ENCODE measurements at regions not wholly inside any gene's neighbourhood (a gene's known extent, or its start where the extent isn't known, plus 50 kb on each side); places are given as distances from the start of the nearest gene placed in this dataset.
"Not testable (repeated sequence)": the region's sequence is repeated elsewhere in the genome, so short reads cannot be mapped to it uniquely, and the experiment has no call there.

DNA sequence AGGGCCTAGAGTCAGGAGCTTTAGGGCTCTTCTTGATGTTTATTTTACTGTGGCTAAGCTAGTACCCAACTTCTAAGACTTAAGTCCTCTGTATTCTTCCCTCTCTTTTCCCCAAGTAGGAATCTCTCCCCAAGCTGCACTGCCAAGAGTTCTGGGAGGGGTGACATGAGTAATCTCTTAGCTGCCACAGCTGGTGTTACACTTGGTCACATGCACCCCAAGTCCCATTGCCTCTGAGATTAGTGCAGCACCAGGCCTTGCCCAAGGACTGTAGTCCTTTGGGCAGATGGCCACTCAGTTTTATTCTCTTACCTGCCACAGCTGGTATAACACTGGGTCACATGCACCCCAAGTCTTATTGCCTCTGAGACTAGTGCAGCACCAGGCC is 114.7 kb upstream of the RIOK2 start:
- TF ChIP-seq POLR2A (IDR thresholded peaks at IDR 0.05): no peak
- TF ChIP-seq, protein P1, sequence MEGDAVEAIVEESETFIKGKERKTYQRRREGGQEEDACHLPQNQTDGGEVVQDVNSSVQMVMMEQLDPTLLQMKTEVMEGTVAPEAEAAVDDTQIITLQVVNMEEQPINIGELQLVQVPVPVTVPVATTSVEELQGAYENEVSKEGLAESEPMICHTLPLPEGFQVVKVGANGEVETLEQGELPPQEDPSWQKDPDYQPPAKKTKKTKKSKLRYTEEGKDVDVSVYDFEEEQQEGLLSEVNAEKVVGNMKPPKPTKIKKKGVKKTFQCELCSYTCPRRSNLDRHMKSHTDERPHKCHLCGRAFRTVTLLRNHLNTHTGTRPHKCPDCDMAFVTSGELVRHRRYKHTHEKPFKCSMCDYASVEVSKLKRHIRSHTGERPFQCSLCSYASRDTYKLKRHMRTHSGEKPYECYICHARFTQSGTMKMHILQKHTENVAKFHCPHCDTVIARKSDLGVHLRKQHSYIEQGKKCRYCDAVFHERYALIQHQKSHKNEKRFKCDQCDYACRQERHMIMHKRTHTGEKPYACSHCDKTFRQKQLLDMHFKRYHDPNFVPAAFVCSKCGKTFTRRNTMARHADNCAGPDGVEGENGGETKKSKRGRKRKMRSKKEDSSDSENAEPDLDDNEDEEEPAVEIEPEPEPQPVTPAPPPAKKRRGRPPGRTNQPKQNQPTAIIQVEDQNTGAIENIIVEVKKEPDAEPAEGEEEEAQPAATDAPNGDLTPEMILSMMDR (IDR thresholded peaks at IDR 0.05): no peak
- intact Hi-C loops (cut with DNase I; ENCODE audit: low total_unique reads): no loop called here
- no peak for DNase-seq
- no peak overlapping the region for H3K27ac ChIP-seq
- no peaks in the 10 kb centered on the region for H3K27me3 ChIP-seq
- no peaks in the 10 kb centered on the region for H3K9me3 ChIP-seq
- no peaks in the 10 kb centered on the region for H3K4me1 ChIP-seq
- H3K36me3 ChIP-seq: no peaks in the 10 kb centered on the region
- no peak overlapping the region for H3K4me3 ChIP-seq

GRCh38 chr5:97301181-97301580 is 118.1 kb upstream of the RIOK2 start:
- H3K36me3 ChIP-seq; H3K9me3 ChIP-seq; H3K27me3 ChIP-seq; H3K4me3 ChIP-seq; H3K27ac ChIP-seq; intact Hi-C loops (cut with DNase I; ENCODE audit: low total_unique reads); H3K4me1 ChIP-seq; DNase-seq: not testable (repeated sequence)

GRCh38 chr5:97338729-97339128 is 155.7 kb upstream of the RIOK2 start:
- DNase-seq: no peak
- no peaks in the 10 kb centered on the region for H3K27me3 ChIP-seq
- no peaks in the 10 kb centered on the region for H3K36me3 ChIP-seq
- H3K4me3 ChIP-seq: no peak overlapping the region
- H3K4me1 ChIP-seq: no peaks in the 10 kb centered on the region
- intact Hi-C loops (cut with DNase I; ENCODE audit: low total_unique reads): no loop called here
- no peaks in the 10 kb centered on the region for H3K9me3 ChIP-seq
- H3K27ac ChIP-seq: no peak overlapping the region
- TF ChIP-seq, protein P1 (IDR thresholded peaks at IDR 0.05): no peak
- TF ChIP-seq POLR2A (IDR thresholded peaks at IDR 0.05): no peak

- no peaks in the 10 kb centered on the region for H3K36me3 ChIP-seq
- H3K9me3 ChIP-seq: no peaks in the 10 kb centered on the region
- TF ChIP-seq, protein P1 (IDR thresholded peaks at IDR 0.05): no peak
- no peak for TF ChIP-seq POLR2A (IDR thresholded peaks at IDR 0.05)
- H3K27ac ChIP-seq: no peak overlapping the region
- intact Hi-C loops (cut with DNase I; ENCODE audit: low total_unique reads): no loop called here
- no peak overlapping the region for H3K4me3 ChIP-seq
- H3K27me3 ChIP-seq: no peaks in the 10 kb centered on the region
- H3K4me1 ChIP-seq: no peaks in the 10 kb centered on the region
- no peak for DNase-seq
Measured at GRCh38 chr5:97355775-97356174, 172.7 kb upstream of the RIOK2 start.

DNA sequence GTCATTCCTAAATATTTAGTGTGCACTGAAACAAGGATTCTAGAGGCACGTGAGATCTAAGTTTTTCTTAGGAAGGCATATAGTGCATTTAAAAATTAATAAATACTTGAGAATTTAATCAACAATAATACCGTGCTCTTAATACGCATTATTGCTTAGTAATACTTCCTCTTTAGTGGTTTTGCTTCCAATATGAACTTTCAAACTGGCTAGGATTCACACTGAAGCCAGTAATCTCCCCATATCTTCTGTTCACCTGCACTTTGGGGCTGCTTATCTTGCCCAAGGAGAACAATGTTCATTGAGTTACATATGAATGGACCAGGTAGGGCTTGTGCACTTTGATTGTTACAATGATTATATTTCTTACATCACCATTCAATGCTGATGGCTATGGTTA is 180.5 kb upstream of the RIOK2 start:
- no peaks in the 10 kb centered on the region for H3K36me3 ChIP-seq
- DNase-seq: no peak
- no peaks in the 10 kb centered on the region for H3K4me1 ChIP-seq
- H3K4me3 ChIP-seq: no peak overlapping the region
- H3K27me3 ChIP-seq: no peaks in the 10 kb centered on the region
- intact Hi-C loops (cut with DNase I; ENCODE audit: low total_unique reads): no loop called here
- H3K9me3 ChIP-seq: no peaks in the 10 kb centered on the region
- TF ChIP-seq, protein P1 (IDR thresholded peaks at IDR 0.05): no peak
- no peak for TF ChIP-seq POLR2A (IDR thresholded peaks at IDR 0.05)
- no peak overlapping the region for H3K27ac ChIP-seq

DNA sequence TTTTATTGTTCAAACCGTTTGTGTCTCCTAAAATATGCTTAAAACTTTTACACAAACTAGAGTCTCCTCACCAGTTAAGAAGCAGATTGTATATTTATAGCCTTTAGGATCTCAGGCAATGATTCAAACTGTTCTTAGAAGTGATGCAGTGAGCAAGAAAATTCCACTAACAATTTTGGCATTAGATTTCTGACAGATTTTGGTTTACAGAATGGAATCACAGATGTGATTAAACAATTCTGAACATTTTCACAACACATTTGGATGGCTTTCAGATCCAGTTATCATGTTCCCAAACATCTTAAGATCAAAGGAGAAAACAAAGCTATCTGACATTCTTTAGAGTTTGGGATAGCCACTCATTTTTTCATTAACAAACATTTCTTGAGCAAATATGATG is 181.7 kb upstream of the RIOK2 start:
- TF ChIP-seq, protein P1 (IDR thresholded peaks at IDR 0.05): no peak
- TF ChIP-seq POLR2A (IDR thresholded peaks at IDR 0.05): no peak
- intact Hi-C loops (cut with DNase I; ENCODE audit: low total_unique reads): no loop called here
- Histone ChIP-seq H3K27ac (no peak overlapping the region), H3K4me3 (no peak overlapping the region), H3K9me3 (no peaks in the 10 kb centered on the region), H3K4me1 (no peaks in the 10 kb centered on the region), H3K27me3 (no peaks in the 10 kb centered on the region), H3K36me3 (no peaks in the 10 kb centered on the region)
- DNase-seq: no peak

All from uterus (tissue), 3 donors.